GM21825 (cell line): ENCODE measurements at regions not wholly inside any gene's neighbourhood (a gene's known extent, or its start where the extent isn't known, plus 50 kb on each side); places are given as distances from the start of the nearest gene placed in this dataset.

Experiments
- ATAC-seq: cut with Tn5 transposase; IDR thresholded peaks from one replicate; pipeline ENCODE4 v1.9.1; 2021; ENCODE audit warnings: mild to moderate bottlenecking, moderate library complexity; ENCODE audit not compliant: unreplicated experiment

GRCh38 chr4:85250852-85251251, 224.1 kb upstream of the ARHGAP24 start:
- no peak for ATAC-seq

DNA sequence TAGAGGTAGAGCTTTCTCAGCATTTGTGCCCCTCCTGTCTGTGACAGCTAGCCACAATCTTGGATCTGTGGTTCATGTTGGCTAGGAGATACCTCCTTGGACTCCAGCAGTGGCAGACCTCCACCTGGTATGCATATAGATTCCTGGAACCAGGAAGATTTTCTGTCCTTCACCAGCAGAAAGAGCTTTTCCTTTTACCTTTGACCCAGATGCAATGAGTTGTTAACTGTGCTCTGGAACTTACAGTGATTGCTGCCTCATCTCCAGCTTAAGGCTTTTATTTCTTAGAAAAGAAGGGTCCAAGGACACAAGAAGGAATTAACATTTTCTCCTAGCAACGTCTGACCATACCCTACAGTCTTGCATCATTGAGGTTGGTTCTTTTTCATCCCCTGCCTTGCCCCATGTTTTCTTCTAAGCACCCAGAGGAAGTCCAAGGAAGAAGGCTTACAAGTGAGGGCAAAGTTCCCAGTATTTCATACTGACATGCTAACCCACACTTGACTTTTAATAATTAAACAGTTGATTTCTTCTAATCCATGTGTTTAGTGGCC, 217.1 kb upstream of the ARHGAP24 start:
- ATAC-seq: no peak

DNA sequence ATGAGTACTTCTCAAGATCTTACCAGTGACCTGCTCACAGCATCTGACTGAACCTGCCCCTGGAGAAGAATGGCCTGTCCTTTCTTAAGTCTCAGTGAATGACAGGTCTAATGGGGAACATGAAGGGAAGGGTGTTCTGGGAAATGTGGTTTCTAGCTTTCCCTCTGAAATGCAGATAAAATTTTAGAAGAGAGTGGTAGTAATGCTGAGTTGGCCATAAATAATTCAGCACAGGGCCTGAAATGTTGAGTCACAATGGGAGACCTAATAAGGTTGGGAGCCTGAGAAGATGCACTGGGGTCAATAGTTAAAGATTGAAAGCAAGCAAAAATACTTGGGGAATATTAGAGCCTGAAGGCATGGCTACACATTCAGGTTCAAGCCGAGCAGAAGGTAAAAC, 214.9 kb upstream of the ARHGAP24 start:
- ATAC-seq: no peak

DNA sequence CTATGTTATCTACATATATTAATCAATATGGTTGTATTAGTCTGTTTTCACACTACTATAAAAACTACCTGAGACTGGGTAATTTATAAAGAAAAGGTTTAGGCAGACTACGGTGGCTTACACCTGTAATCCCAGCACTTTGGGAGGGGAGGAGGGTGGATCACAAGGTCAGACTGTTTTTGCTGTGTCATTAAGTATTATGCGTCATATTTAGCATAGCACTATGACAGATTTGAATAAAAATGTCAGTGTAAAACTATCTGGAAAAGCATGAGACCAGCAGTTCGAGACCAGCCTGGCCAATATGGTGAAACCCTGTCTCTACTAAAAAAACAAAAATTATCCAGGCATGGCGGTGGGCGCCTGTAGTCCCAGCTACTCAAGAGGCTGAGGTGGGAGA, 209.7 kb upstream of the ARHGAP24 start:
- ATAC-seq: no peak

- no peak for ATAC-seq
These were observed 206.8 kb upstream of the ARHGAP24 start for GRCh38 chr4:85268188-85268587.

DNA sequence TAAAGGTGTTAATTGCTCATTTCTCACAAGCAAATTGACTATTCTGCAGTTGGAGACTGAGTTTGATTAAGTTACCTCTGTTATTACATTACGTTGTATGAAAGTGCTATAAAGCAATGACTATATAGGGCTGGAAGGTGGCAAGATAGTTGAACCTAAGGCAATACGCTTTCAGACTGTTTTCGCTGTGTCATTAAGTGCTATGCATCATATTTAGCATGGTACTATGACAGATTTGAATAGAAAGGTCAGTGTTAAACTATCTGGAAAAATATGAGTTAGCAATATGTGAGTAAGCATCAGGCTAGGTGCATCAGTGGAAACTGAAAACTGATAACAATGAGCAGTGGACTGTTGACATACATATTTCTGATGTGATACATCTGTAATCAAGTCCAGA, 206.0 kb upstream of the ARHGAP24 start:
- no peak for ATAC-seq

- no peak for ATAC-seq
These were observed 200.0 kb upstream of the ARHGAP24 start for GRCh38 chr4:85274955-85275354.

GRCh38 chr4:85280963-85281362, 194.0 kb upstream of the ARHGAP24 start:
- ATAC-seq: no peak

DNA sequence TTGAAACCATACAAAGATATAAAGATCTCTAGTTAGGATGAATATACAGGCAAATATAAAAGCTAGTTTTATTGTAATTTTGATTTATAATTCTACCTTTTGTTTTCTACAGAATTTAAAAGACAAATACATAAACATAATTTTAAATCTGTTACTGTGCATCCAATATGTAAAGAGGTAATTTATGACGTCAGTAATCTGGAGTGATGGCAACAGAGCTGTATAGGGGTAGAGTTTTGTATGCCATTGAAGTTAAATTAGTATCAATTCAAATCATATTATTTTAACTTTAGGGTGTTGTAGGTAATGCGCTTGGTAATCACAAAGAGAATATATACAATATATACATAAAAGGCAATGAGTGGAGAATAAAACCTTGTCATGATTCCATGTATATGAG, 183.7 kb upstream of the ARHGAP24 start:
- ATAC-seq: no peak

GRCh38 chr4:85298037-85298436, 176.9 kb upstream of the ARHGAP24 start:
- no peak for ATAC-seq

- no peak for ATAC-seq
These were observed 172.7 kb upstream of the ARHGAP24 start for GRCh38 chr4:85302193-85302736.

- ATAC-seq: no peak
These were observed 172.2 kb upstream of the ARHGAP24 start for GRCh38 chr4:85302756-85303155.

DNA sequence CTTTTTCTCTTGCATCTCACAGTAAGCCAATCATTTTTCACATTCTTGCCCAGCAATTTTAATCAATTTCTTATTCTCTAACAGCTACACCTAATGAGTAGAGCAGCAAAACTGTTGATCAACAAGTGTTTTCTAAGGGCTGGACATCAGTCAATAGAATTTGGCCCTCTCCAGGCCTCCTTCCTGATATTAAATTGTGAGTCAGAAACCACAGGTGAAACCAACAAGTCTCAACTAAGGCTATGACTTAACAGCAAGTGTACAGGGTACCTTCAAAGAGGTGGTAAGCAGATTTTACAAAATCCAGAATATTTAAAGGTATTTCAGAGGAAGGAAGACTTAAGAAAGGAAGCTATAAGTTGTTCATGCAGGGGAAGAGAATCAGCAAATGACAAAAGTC, 156.5 kb upstream of the ARHGAP24 start:
- ATAC-seq: no peak

DNA sequence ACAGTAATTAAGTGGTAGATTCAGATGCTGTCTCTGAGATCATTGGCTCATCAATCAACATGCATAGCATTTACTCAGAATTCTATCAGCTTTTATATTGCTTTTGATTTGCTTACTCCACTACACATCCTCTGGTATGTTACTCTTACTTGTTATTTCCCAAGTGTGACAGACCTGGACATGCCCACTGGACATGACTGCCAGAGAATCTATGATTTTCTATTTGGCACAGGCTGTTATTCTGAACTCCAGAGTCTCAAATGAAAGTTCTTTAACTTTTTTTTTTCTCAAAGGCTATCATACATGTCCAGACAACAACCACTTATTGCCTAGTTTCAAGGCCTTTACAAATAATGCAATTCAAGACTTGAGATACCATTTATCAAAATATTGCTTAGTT, 116.1 kb upstream of the ARHGAP24 start:
- no peak for ATAC-seq

- ATAC-seq: no peak
These were observed 112.4 kb upstream of the ARHGAP24 start for GRCh38 chr4:85362550-85362949.

- no peak for ATAC-seq
These were observed 107.1 kb upstream of the ARHGAP24 start for GRCh38 chr4:85367815-85368214.

- no peak for ATAC-seq
These were observed 106.7 kb upstream of the ARHGAP24 start for GRCh38 chr4:85368240-85368639.

DNA sequence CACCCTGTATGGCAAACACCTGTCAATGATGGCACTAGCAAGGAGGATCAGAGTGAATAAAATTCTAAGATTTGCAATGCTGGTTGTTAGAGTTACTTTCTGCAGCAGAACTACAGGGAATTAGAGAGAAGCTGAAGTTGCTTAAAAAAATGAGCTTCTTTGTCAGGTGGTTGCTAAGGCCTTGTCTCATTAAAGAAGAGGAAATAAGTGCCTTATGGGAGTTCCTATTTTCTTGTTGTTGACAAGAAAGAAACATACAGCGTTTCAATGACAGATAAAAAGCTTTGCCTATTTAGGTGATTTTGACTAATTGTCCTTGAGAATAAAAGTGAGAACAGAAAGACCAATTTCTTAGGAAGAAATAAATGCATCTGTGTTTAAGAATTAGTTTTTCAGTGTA, 106.0 kb upstream of the ARHGAP24 start:
- ATAC-seq: no peak

- peak; percentile 26 for ATAC-seq
These were observed 105.1 kb upstream of the ARHGAP24 start for GRCh38 chr4:85369703-85370380.

DNA sequence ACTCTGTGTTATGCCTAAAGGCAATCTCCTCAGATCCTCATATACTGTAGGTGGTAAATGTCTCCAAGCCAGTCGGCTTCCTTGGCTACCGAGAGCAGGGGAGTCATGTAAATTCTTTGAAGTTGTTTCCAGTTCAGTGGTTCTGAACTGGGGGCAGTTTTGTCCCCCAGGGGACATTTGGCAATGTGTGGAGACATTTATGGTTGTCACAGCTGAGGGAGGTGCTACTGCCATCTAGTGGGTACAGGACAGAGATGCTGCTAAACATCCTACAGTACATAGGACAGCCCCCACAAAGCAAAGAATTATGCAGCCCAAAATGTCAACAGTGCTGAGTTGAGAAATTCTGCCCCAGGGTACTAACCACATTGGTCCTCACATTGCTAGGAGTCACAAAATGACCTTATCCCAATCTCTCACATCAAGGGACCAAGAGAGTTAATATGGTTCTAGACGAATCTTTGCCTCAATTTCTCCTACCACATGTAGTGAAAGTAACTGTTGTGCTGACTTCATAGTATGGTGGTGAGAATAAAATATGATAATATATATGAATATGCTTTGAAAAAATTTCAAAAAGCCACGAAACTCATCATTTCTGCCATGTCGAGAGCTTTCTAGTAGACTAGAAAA, 104.4 kb upstream of the ARHGAP24 start:
- peak; percentile 87 for ATAC-seq

GRCh38 chr4:85372966-85373365, 102.0 kb upstream of the ARHGAP24 start:
- no peak for ATAC-seq

DNA sequence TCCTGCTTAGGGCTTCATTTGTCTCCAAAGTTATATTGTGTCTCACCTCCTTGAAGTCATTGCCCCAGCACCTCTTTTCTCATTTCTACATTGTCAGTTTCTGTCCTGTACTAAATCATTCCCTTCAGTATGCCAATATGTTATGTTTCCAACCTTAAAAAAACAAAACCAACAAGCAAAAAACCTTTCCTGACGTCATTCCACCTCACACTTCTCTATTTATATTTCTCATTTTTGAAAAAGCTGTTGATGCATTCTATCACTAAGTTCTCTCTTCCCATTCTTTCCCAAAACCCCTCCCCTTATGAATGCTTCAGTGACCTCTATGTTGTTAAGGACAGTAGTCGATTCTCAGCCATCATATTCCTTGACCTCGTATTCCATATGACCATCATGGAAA, 98.7 kb upstream of the ARHGAP24 start:
- no peak for ATAC-seq
